ENCODE measurements at regions not wholly inside any gene's neighbourhood (a gene's known extent, or its start where the extent isn't known, plus 50 kb on each side); places are given as distances from the start of the nearest gene placed in this dataset.

DNA sequence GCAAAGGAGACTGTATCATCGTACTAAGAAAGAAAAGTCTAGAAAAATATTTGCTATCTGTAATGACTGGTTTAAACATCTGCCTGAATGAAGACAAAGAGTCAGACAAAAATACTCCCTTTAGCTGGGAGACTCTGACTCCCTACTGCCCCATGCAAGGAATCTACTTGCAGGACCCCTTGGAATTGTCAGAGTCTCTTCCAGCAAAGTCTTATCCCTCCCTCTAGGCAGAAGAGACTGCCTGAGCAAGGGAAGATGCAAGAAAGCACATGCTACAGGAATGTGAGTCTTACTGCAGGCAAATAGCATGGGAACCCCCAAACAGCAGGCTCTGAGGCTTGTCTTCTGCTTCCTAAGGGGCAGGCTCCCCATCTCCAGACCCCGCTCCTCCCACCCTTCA lies 154.0 kb downstream of the KCNA5 start:
- no peak for DNase-seq

DNA sequence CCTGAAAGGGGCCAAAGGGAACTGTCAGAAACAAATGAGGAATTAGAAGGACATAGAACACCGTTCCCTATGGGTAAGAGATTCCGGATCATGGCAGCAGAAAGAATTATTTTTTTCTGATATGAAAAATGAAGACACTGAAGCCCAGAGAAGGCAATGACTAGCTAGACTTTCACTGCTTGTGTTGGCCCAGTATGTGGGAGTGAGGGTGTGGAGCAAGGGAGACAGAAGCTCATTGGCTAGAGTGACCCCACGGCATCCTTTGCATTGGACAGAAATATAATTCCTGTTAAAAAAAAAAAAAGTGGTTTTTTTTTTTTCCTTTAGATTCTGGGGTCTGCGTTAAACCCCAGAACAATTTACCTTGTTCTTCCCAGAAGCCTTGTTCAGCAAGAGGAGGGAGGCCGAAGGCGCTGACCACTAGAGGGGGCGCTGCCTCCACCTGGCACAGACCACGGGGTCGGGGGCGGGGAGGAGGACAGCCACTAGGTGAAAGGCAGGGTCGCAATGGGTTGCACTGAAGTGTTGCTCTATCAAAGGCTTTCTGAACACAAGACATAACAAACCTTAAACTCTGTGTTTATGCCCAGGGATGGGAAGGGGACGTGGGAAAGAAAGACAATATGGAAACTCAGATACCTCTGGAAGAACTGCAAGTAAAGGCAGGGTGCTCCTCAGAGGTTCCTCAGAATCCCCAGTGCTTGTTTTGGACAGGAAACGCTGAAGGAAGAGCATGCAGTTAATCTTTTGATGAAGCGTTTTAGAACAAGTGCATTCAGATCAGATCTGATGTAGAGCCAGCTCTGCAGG lies 156.8 kb downstream of the KCNA5 start:
- peak; percentile 52 to 67 for DNase-seq

DNA sequence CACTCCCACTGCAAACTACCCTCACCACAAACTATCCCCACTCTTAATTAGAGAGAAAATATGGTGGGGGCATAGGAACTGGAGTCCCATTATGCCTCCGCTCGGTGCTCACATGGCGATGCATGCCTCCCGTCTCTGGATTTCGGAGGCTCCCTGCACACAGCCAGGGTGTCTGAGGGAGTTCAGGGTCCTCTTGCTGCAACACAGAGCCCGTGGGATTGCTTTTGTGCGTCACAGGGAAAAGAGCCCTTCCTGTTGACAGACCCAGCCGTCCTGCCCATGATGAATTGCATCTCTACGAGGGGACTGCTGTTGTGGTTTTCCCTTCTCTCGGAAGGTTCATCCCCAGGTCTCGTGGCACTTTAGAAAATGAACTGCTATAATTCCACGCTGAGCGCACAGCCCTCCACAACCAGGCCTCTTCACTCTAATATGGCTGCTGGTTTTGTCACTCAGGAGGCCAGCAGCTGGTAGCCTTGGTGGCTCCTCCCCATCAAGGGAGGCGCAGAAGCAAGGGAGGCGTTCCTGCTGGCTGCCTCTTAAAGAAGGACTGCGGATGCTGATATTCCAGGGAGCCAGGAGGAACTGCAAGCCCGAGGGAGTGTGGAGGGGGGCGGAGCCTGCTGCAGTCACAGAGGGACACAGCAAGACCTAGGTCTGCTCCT lies 158.0 kb downstream of the KCNA5 start:
- peak in 1 of 2 experiments; percentile 14 for DNase-seq

DNA sequence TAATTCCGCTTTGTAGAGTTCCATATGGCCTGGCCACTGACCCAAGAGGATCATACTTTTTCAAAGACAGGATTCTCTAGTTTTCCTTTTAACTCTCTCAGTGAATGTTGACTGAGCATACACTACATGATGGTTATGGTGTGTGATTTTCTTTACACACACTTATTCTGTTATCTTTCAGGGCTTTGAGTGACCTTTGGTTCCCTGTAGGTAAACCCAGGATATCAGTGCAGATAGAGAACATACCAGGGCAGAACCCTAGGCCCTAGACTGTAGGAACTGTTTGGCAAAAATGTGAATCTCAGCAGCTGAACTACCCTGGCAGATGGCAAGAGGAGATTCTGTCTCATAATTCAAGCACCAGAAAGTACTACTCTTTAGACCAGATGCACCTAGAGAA lies 159.6 kb downstream of the KCNA5 start:
- no peak for DNase-seq

DNA sequence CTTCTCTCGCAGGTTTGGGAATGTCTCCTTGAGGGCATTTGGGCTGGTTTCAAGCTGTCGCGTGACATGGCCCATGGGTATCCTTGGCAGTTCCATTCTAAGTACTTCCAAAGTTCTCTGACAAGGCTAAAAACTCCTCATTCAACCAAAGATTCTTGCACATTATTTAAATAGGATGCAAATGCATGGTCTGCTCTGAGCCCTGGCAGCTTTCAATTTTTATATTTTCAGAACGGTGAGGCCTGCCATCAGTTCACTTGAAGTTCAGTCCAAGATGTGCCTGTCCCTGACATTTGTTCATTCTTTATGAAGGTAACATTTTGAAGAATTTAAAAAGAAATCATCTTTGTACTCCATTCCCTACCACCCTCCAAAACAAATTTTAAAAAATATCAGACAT lies 160.0 kb downstream of the KCNA5 start:
- no peak for DNase-seq

DNA sequence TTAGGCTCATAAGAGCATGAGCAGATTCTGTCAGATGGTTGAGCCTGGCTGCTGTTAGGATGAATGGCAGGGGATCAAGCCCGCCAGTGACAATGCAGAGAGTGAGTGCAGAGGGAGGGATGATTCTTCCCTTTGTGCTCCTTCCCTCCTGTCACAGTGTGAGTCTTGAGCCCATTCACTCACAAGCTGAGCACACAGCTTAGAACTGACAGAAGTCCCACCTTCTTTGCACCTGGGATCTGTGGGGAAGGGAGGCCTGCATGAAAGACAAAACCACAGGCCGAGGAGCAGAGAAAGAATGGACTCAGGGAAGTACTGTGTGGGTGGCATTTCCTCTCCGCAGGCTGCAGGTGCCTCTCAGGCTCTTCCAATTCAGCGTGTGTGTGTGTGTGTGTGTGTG lies 160.6 kb downstream of the KCNA5 start:
- peak in 1 of 2 experiments; percentile 16 for DNase-seq

DNA sequence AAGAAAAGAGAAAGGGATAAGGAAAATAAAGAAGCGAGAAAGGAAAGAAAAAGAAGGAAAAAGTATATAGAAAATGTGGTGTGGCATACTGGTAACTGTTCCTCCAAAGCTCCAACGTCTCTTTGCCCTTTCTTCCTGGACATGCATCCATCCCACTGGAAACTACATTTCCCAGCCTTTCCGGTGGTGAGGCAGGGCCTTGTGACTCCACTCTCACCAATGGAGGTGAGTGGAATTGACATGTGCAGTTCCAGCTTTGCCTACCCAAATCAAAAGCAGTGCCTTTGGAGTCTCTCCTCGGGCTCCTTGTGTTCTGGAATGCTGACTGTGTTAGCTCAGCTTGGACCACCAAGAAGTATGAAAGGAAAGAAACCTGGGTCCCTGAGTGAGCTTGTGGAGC lies 161.2 kb downstream of the KCNA5 start:
- no peak for DNase-seq

DNA sequence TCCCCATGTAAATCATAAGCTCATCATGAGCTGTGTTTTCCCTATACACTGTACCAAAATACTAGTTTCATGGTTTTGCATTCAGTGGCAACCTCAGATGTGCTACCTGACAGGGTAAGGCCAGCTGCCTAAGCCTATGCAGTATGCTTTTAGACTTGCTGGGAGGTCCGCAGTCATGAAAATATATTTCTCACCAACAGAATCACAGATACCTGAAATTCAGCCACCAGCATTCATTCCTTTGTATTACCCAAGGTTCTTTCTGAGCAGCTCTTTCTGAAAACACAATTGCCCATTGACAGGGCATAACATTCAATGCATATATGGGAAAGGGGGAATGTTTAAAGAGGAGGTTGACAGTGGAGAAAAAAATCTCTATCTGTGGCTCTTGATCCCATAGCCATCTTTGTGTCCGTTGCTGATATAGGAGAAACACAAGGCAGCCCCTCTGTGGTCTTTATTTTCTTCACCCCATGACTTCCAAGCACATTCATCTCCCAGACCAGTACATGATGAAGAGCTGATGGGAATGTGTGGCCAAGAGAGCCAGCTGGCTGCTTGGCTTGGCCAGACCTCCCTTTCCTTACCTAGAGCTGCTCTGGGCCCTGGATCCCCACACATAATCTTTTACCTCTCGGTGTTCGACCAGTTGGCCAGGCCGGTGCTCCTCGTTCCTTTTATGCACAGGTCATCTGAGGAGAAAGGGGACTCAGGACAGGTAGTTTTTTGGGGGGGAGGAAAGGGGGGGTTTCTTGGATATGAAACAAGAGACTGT lies 162.9 kb downstream of the KCNA5 start:
- no peak for DNase-seq

DNA sequence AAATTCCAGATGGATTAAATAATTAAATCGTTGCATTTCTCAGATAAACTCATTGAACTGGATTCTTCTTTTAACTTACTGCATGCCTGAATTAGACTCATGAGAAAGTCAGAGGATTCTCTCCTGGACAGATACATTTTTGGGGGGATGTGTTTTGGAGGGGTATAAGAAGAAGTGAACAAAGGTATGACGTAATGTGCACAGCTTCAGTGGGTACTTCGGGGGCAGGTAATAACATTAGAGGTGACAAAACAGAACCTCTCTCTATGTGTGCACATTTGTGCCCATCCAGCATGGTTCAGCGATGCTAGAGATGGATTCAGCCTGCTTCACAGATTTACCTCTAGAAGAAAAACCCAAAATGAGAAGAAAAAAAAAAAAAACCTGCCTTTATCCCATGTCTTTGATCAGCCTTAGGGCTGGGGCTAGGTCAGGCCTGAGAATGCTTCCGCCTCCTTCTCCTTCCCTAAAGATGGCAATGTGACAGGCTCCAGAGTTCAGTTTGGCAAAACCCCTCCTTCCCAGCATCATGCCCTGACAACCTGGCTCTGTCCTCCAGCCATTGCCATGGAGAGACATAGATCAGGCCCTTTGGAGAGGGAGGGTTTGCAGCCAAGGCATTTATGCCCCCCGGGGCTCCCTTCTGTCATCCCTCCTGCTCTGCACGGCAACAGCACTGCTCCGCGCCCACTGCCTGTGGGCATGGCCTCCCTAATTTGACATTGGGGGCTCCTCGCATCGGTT lies 166.7 kb downstream of the KCNA5 start:
- peak; percentile 90 to 96 for DNase-seq

DNA sequence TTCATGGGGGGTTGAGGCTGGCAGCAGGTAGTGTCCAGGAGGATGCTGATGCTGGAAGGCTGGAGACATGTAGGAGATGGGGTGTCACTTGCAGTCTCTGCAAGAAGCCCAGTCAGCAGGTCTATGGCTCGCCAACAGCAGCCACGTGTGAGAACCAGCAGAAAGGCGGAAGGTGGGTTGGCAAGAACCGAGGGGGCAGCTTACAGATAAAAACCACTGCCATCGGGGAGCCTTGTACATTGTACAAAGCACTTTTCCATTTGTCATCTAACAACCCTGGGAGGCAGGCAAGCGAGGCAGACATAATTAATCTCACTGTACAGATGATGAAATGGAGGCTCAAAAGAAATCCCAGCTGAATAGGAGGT lies 167.2 kb downstream of the KCNA5 start:
- DNase-seq, result peak; percentile 83 to 84

DNA sequence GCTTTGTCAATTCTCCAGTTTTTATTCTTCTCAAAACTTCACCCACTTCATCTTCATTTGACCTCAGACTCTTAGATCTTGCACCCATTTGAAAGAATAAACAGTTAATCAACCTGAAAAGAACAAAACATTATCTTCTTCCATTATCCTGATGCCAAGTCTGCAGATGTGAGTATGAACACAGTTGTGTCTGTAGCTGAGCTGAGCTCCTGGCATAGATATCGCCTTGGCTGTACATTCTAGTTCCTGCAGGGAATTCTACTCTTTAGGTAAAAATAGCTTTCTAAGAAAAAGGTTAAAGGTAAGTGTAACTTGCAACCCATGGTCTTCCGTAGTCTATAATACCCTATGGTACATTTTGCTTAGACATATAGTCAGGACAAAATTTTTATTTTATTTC lies 169.7 kb downstream of the KCNA5 start:
- peak in 1 of 2 experiments; percentile 33 for DNase-seq

DNA sequence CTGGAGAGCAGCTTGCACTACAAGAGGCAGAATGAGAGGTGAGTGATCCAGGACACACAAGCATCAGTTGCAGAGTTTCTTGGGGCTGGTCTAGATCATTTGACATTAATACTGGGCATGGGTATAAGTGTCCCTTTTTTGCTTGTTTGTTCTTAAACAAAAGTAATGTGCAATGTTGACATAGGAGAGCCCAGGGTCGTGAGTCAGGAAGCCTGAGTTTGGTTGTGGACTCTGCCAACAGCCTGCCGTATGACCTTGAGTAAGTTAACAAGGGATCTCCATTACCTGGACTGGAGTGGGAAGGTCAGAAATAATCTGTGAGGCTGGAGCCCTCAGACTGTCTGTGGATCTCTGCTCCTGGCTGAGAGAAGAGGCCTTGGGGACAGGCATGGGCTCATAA lies 170.3 kb downstream of the KCNA5 start:
- no peak for DNase-seq

DNA sequence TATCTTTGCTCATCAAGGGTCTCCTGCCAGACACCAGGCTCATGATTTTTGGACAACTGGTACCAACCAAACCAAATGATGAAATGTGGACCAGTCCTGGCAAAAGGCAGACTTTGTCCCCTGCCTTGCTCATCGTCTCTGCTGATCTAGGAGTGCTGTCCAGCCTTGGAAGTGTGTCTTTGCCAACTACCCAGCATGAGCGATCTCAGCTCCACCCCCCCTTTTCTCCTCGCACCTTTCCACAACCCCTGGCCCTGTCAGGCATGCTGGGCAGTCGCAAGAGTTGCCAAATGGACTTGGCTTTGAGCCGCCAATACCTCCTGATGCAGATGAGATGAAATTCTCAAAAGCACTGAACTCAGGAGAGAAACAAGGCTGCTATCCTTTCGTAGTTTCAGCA lies 174.3 kb downstream of the KCNA5 start:
- peak in 1 of 2 experiments; percentile 52 for DNase-seq

DNA sequence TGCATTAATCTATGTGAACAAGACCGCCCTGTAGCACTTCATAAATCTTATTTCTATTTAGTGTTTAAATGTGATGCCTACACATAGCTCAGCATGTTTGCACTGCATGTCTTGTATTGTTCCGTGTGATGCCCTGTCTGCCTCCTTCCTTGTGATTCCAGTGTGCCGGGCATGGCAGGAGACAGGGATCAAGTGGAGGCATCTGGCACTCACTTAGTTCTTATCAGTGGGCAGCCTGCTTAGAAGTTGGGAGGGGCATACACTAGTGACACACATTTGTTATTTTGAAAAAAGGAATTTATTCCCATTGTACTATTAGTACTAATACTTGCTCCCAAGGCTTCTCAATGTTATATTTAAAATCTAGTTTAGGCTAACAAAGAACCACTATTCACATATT lies 176.4 kb downstream of the KCNA5 start:
- no peak for DNase-seq

DNA sequence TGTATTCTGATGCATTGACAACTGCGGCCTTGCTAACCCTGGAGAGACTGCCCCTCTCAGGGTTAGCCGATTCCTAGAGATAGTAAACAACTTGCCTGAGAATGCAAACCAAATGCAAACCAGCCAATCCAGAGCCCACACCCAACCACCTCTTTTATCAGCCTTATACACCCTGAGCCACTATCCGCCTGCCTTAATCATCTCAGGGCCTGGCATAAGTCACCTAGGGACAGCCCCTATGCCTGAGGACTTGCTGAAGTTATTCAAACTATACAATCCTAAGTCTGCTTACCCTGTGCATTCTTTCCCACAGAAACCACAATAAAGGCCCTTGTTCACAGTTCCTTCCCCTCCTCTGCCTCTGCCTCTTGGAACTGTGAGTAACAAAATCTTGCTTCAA lies 177.2 kb downstream of the KCNA5 start:
- DNase-seq, result no peak

DNA sequence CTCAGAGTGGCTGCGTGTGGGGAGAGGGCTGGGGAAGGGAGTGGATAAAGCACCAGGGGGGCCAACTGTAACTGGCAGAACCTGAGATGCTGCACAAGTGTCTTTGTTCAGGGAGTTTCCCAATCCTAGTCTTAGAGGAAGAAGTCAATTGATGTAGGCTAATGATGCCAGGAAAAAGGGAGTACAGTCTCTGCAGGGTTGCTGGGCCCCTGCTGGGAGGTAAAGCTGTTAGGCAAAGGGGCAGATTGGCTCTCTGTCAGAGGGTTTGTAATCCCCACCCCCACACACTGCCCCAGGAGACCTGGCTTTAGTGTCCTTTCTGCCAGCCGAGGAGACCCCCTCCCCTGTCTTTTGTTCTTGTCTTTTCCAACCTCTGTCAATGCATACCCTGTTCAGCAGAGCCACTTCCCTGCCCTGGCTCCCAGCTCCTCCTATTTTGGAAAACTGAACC lies 178.4 kb downstream of the KCNA5 start:
- DNase-seq, result peak; percentile 36 to 85

DNA sequence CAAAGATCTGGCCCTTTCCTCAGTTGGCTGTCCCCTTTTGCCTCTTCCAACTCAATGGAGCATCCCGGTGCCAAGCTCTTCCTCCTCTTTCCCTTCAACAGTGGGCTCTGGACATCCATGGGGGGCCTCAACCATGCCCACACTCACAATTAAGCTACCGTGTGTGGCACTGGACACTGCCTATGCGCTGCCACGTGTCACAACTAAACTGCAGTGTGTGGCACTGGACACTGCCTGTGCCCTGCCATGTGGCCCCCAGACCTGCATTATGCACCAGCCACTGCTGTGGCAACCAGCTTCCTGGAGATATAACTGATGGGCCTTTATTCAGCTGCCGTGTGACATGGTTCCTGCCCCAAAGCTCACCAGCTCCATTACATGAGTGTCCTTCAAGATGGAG lies 179.1 kb downstream of the KCNA5 start:
- DNase-seq, result no peak

DNA sequence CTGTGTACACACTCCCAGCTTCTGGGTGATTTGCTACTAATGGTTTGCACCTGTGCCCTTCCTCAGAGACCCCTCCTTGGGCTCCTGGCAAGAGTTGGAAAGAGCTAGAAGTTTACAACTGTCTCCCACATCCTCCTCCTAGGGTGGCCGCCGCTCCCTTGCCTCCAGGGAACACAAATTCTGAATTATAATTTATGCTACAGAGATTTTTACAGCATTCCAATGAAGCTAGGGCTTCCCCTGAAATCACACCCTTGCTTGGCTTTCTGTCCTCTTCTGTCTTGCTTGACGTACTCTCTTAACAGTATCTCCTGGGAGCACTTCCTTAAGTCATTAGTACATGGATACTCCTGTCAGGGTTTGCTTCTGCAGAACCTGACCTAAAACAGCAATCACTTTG lies 180.2 kb downstream of the KCNA5 start:
- no peak for DNase-seq

DNA sequence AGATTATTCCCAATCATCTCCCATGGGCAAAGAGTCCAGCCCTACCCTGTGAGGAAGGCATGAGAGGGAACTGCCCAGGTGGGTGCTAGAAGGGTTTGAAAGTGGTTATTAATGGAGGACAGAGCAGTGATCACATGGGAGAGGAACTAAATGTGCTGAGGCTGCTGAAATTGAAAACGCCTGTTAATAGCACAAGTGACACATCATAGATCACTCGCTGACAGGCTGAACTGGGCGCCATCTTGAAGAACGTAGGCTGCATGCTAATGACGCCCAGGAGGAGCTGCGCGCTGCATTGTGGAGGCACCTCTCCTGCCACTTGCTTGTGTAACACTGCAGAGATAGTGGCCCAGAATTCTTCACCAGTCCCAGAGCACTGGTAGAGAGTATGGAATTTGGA lies 182.9 kb downstream of the KCNA5 start:
- no peak for DNase-seq

DNA sequence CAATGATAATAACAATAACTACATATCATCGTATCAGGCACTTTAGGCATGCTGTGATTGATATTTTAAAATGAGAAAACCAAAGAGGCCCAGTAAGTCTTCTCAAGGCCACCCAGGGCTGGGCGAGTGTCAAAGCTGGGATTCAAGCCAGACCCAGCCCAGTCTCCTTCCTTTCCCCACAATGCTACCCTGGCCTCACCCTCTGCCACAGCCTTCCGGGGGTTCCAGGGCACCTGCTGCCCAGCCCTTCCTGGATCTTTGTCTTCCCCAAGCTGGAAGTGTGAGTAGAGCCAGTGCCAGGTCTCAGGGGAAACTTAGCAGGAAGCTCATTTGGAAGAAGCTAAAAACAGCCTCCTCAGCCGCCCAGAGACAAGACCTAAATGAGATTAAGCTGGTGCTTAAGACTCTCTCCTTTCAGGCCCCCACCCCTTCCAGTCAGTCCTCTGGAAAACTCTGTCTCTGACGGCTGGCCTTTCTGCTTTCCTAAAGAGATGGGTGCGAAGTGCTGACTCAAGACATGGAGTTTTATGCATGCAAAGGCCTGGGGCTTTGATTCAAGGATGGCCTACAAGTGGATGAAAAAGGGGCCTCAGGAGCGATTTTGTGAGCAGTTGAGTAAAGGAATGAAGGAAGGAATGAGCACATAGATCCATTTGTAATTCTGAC lies 184.2 kb downstream of the KCNA5 start:
- peak in 1 of 2 experiments; percentile 41 for DNase-seq

DNA sequence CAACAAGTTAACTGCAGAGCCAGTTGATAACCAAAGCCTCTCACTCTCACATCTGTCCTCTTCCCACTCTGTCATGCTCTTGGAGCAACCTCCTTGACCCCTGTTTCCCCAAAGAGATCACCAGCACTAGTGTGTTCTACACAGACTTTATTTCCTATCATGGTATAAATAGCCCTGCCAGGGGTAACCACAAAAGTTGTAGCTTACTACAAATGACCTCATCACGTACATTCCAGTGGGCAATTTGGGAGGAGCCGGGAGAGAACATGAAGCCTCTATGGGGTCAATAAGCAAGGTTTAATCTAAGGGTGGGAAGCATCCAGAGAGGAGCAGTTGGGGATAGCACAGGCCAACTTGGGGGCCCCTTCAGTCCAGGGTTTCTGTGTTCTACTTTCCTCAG lies 186.5 kb downstream of the KCNA5 start:
- no peak for DNase-seq

DNA sequence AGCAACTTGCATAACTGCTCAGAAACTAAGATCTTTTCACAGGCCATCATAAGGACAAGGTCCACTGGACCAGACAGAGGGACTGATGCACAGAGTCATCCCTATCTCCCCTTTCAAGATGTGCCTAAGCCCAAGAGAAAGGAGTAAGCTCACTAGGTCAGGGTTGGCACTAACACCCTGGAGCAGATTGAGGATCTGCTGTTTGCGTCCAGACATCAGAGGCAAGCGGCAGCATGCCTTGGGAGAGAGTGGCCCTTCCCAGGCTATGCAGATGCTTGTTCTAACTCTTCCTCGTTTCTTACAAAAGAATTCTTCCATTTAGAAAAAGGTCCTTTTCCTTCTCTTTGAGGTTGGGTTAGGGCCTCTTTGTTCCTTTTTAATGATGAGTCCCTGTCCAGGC lies 187.2 kb downstream of the KCNA5 start:
- peak in 1 of 2 experiments; percentile 59 for DNase-seq
